ENCODE measurements at regions not wholly inside any gene's neighbourhood (a gene's known extent, or its start where the extent isn't known, plus 50 kb on each side); places are given as distances from the start of the nearest gene placed in this dataset.
"Not testable (repeated sequence)": the region's sequence is repeated elsewhere in the genome, so short reads cannot be mapped to it uniquely, and the experiment has no call there.

DNA sequence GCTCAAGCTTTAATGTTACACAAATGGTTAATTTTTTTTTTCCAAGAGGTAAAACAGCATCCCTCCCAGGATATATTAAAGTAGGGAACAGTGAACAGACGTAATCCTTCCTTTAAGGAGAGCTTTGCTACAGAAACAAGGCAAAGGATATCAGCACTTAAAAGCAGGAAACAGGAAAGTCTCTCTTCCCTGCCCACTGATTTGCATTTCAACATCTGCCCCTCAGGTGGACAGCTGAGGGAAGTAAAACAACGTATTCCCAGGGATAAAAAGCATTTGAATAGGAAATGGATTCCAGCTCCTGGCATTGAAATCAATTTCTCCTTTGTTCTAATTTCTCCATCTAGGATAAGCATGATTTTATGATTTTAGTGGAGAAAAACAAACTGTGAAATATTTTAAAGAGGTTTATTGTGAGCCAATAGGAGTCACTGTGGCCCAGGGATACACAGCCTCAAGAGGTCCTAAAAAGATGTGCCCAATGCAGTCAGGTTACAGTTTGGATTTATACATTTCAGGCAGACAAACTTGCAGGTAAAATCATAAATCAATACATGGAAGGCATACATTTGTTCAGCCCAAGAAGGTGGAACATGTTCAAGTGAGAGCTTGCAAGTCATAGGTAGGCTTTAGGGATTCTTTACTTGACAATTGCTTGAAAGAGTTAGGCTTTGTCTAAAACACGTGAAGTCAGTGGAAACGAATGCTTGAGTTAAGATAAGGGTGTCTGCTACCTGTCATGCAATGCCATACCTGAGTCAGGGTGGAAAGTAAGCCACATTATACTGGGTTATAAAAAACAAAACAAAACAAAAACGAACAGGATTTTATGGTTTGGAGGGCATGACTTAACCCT lies 286.2 kb upstream of the VWC2 start:
- no peak for DNase-seq

DNA sequence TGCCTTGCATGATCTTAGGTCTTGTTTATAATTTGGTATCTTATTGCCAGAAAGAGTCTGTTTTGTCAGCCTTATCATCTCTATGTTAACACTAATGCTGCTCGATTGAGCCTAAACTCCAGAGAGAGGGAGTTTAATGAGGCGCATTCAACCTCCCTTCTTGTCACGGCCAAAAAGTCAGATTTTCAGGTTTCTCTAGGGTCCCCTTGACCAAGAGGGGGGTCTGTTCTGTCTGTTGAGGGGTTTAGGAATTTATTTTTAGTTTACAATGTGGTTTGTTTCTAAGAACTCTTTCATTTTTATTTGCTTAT lies 285.7 kb upstream of the VWC2 start:
- DNase-seq = no peak

DNA sequence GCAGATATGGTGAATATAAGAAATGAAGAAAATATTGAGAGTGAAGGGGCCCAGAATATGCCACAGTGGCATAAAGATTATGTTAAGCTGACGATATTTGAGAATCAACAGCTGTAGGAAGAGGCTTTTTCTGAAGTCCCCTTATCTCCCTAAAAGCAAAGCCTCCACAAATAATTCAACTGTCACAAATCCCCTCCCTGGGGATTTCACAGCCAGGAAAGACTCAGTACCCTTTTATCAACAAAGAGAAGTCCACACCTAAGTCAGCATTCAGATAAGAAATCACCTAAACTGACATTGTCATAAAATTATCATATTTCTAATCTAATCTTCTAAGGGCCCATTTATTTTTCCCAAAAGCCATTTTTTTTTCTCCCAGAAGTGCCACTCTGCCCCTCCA lies 284.9 kb upstream of the VWC2 start:
- DNase-seq = no peak

DNA sequence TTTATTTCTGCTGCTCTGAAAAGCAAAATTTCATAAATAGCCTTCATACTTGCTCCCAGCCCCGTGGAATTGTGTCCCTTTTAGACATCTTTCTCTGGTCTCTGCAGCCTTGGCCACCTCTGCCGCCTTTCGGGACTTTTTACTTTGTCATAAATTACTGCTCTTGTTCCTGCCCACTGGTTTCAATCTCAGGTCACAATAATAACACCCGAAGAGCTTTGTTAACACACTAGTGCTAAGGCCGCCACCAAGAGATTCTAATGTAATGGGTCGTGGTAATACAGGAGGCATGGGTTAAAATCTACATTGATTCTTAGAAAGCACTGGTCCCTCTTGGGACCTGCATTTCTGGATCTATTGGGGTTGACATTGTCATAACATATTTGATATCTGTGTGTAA lies 276.0 kb upstream of the VWC2 start:
- DNase-seq = no peak

DNA sequence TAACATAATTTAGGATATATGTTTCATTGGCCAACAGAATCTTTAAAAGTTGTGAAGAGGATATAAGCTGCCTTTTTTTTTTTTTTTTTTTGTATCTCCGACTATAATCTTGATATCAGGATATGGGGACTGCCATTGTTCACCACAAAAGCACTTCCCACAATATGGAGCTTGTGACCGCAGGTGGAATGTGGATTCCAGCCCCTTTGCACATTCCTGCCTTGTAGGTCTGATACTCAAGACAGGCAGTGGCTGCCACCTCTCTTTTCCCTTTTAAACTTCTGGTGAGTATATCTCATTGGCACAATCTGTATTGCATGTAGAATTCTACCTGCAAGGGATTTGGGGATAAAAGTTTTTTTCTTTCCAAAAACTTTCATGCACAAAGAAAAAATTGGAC lies 272.7 kb upstream of the VWC2 start:
- no peak for DNase-seq

DNA sequence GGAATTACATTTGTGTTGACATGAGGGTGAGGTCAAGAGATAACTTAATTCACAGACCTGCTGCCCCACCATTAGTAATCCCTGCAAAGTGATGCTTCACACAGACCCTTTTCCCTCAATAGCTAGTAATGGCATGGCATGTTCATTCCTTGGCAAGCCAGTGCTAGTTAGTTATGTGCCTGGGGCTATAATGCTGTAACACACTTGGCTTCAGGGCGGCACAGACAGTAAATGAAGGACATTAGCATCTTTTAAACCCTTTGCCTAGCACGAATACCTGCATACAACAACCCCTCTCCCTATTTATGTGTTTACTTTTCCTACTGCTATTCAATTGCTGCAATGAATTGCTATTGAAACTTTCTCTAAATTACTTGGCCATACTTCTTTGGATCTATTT lies 266.2 kb upstream of the VWC2 start:
- DNase-seq = not testable (repeated sequence)

DNA sequence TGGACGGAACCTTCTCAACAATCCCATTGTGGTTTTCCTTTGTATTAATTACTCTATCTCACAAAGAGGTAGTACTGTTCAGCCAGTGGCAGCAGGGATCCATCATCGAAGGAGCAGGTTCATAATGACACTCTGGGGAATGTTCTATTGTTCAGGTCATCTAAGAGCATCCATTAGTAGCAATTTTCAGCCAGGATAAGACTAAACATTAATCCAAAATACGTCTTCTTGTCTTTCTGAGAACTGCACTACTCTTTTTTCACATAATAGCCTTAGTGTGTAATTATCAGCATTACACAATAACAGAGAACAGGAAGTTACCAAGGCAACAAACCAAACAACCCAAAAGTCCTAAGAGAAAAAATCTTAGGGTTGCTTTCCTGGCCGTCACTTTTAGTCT lies 259.5 kb upstream of the VWC2 start:
- DNase-seq = peak; percentile 55

DNA sequence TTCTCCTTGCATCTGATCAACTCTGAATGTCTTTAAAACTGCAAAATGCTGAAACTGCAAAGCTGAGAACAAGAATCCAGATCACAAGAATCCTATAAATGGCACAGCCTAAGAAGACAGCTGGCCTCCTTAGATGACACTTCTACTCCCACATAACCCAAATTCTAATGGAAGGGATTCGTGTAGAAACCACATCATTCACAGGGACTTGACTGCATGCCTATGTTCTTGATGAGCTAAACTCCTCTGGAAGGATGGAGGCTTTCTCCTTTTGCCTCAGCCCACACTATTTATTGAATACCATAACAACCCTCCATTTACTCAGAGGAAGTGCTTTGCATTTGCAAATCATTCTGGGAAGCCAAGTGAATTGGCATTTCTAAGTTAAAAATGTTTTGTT lies 252.5 kb upstream of the VWC2 start:
- DNase-seq = no peak

DNA sequence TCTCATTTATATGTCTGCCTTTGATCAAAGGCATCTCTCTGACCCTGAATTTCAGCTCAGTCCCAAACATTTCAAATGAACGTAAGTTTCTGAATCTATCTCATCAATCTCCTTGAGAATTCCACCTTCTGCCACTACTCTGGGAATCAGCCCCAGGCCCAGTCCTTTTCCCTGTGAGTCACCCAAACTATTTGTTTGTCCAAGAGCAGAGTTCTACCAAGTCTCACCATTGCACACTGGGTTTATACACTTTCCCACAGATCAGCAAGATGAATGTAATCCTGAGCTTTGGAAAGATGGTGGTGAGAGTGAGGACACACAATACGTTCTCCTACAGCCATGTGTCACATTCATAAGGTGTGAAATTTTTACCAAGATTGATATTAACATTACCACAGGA lies 251.3 kb upstream of the VWC2 start:
- DNase-seq = no peak

DNA sequence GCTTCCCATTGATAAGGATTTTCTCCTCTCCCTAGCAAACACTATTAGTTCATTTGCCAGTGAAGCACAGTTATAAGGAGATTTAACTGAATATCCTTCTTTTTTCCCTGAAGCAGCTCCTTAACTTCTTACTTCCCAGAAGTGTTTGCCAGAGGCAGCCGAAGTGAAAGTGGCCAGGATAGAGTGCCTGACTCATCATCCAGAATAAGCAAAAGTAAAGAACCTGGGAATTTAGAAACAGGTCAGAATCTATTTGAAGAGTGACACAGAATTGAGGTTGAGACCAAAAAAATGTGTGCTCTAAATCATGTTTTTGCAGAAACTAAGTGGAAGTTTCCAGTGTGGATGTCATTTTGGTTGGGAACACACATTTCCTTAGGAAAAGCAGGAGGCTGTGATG lies 249.6 kb upstream of the VWC2 start:
- no peak for DNase-seq

DNA sequence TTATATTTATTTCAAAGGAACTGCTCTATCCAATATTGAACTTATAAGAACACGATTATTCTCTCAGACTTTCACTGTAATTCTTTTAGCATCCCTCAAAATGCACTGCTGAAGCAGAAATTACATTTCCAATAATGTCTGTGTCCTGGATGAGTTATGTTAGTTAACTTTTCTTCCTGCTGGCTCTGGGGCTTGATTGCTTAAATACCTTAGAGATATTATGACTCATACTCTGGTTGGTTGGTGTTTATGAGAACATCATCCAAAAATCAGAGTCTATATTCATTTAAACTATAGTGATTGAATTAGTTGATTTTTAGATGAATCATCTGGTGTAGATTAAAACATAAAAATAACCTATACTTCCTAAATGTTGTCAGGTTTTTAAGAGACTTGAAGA lies 246.3 kb upstream of the VWC2 start:
- no peak for DNase-seq

DNA sequence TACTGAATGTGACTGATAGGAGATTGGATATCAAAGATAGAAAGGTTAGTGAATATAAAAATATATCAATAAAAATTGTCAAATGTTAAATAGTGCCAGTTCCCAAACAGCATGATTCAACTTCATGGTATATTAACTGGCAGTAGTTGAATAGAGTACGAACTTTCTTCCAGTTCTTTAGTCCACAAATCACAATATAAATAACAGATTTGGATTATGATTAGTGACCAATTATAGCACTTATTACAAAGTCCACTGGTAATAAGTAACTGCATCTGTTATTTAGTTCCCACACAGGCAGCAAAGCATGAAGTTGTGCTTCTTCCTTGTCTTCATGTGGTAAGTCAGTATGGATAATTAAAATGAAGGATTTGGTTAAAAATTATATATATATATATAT lies 243.0 kb upstream of the VWC2 start:
- DNase-seq = no peak

DNA sequence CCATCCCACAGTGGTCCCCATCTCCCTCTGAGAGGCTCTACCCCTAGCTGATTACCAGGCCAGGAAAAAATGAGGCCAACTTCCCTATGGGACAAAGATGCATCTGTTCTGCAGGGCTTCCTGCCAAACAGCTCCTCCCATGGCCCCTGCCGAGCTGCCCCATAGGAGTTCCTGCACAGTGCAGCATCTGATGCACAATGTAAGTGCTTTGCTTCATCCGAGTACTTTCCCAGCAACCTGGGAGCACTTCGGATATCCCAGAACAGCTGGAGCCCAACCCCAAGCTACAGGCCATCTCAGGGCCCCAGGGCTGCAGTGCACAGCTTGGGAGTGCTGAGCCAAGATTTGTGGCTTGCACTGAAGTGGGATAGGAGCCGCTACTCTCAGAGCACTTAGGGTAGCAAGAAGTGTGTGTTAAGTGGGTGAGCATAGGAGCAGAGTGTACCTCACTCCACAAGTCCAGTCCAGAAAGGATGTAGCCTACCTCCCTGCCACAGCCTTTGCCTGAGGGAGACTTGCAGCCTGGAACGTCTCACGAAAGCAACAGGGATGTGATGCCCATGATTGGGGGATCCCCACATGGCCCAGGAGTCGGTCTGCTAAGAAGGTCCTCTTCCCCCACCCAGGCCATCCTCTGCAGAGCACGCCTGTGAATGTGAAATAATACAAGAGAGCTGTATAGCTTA lies 209.6 kb upstream of the VWC2 start:
- DNase-seq = no peak

DNA sequence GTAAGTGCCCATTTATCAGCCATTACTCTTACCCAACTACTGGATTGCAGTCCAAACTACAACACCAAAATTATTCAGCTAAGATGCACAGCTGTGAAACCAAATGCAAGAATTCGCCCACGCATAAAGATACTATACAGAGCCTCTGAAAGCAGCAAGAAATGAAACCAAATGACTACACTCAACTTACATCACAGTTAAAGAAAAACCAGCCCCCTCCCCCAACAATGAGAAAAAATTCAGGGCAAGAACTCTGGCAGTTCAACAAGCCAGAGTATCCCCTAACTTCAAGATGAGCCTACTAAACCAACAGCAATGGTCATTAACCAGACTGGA lies 209.1 kb upstream of the VWC2 start:
- DNase-seq = no peak

DNA sequence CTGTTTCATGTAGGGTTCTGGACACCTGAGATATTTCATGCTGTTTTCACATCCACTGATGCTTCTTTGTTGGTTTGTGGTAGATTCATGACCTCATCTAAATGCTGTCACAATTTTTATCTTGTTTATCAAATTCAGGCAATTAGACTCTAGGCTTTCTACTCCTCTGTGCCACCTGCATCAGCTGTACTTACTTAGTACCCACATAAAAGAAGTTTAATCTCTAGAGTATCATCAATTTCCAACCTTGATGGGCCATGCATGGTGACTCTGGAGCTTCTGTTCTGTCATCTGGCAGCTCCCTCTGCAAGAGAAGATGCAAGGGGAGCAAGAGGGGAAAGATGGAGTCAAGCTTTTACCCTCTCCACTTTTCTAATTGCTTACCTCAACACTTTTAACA lies 195.9 kb upstream of the VWC2 start:
- no peak for DNase-seq

DNA sequence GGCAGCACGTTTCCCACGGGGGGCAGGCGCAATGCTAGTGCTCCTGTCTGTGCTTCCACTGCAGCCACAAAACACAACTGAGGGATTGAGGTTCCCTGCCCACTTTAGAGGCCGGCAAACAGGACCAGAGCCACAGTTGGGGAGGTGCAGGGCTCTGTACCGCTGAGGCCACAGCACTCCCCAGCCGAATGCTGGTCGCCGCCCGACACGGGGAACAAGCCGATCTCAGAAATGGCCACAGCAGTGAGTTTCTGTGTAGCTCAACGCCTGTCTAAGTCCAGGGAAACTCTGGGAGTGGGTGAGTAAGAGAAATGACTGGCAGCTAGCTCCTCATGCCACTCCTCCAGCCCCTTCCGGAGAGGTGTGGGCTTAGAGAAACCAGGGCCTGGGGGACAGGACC lies 194.0 kb upstream of the VWC2 start:
- no peak for DNase-seq

DNA sequence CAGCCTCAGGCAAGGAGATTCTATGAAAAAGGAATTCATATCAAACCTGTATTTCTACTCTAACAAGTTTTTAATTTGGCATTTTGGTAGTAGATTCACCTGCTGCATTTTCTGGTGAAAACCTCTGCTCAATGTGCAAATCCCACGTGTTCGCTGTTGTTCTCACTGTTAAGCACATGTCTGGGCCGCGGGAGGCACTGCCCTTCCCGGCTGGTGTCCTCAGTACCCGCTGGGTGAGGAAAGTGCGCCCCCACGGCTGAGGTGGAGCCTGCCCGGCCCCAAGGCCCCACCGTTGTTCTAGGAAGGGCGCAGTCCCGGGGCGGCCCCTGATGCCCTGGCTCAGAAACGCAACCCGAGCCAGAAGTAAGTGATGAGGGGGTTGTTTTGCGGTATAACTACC lies 193.4 kb upstream of the VWC2 start:
- no peak for DNase-seq

DNA sequence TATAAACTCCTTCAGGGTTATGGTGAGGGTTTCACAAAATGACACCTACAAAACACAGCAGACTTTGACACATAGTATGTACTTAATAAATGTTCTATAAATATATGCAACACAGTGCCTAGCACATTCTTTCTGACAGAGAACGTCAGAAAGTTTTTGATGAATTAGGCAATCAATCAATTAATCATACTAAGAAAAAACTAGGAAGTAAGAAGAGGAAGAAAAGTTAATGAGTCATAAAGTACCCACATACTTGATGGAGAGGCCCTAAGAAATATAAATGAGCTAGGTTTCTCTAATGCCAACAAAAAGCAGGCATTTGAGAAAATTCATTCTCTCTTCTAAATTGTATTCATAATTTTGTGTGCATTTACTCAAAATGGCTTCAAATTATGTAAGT lies 192.7 kb upstream of the VWC2 start:
- DNase-seq = peak; percentile 38

DNA sequence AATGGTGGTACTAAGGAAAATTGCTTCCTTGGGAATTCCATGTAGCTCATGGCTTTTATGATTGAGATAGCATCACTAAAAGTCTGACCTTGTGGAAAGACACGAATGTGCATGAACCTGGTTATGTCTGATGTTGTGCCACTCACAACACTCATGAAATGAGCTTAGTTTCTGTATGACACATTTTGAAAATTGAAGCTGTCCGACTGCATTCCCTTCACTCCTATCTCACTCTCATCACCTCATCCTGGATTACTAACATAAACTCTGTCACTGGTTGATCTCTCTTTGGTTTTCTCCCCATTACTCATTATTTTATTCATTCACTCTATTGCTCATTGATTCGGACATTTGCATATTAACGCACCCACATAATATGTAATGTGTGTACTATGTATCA lies 190.0 kb upstream of the VWC2 start:
- no peak for DNase-seq

DNA sequence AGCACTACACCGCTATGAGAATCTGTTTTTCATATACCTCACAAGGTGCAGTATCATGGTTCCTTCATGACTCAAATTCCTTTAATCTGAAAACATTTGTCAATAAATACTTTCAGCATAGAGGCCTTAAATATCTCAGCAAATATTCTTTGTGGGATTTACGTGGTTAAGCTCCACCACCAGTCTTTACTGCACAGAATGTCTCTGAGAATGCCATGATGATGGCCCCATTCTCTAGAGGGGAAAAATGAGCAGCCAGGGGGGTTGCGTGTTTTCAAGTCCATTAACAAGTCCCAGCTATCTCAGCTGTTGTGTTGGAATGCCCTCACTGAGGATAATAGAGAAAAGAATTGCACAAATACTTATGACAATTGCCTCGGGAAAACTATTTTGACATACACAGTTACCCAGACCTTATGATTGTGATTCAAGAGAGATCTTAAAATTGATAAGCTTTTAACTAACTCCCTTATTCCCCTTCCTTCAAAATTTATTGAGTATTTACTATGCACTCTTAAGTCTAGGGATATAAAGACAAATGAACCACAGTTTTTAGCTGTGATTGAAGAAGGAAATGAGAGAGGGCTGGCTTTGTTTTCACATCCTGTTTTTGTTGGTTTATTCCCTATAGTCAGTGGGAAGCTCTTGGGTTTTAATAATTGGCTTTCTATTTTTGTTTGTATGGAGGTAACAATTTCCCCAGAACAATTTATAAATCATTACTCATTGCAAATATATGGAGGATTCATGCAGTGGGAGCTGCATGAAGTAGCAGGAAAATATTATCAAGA lies 176.5 kb upstream of the VWC2 start:
- peak; percentile 49 for DNase-seq

DNA sequence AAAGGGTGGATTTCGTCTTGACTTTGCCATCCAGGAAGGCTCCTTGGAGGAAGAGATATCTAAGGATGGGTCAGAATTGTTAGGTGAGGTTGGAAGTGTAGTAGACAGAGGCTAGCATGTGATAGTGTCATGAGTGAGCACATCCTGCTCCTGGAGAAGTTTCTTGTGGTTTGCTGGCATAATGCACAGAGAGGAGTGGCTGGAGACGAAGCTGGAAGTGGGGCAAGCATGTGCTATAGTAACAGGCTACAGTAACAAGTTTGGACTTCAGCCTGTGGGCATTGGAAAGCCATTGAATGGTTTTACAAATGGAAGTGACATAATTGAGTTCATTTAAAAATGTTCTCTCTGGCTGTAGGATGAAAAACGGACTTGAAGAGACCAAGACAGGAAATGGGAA lies 175.6 kb upstream of the VWC2 start:
- DNase-seq = peak; percentile 17

DNA sequence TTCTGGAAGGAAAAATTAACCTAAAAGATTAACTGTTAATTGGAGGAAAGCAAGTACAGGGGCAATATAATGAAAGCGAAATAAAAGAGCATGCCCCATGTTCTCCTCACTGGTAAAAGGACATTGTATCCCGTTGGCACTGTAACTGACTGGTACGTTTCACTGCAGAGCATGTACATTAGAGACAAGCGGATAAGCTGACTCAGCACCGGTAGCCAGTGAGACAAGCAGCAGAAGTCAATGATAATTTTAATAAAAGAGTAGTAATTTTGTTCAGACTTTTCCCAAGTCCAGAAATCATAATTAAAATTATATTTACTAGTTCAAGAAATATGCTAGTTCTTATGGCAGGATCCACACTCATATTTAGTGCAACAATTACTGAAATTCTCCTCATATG lies 161.5 kb upstream of the VWC2 start:
- DNase-seq = no peak

DNA sequence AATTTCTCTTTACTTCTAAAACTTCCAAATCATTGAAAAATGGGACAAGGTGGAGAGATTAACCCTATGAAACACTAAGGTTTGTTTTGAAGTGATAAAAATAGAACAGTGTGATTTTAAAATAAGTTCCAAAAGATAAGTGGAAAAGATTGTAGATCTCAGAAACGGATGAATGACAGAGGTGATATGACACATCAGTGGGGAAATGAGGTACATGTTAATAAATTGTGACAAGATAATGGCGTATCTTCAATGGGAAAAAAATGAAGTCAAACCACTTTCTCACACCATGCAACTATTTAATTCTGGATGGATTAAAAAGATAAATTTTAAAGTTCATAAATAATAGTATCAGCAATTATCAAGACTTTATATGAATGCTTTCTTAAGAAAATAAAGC lies 159.7 kb upstream of the VWC2 start:
- DNase-seq = no peak

DNA sequence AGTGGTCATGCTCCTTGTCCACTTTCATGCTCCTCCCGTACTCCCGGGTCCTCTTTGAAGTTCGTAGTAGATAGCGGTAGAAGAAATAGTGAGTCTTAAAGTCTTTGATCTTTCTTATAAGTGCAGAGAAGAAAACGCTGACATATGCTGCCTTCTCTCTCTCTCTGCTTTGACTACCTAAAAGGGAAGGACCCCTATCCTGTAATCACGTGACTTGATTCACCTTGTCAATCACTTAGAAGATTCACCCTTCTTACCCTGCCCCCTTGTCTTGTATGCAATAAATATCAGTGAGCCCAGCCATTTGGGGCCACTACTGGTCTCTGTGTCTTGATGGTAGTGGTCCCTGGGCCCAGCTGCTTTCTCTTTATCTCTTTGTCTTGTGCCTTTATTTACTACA lies 158.5 kb upstream of the VWC2 start:
- not testable (repeated sequence) for DNase-seq

All from MV-4-11 (cell line).